Nephron progenitor cell (in vitro differentiated cells): ENCODE measurements at regions not wholly inside any gene's neighbourhood (a gene's known extent, or its start where the extent isn't known, plus 50 kb on each side); places are given as distances from the start of the nearest gene placed in this dataset.

Experiments
- DNase-seq: peaks from one replicate; pipeline ENCODE4 v3.0.0; 2021
- H3K27ac Mint-ChIP-seq: 2 replicates; pipeline ENCODE4 v1.8.0; 2021; ENCODE audit warnings: mild to moderate bottlenecking, moderate library complexity, mixed read lengths
- H3K27me3 Mint-ChIP-seq: 2 replicates; pipeline ENCODE4 v1.8.0; 2021; ENCODE audit warnings: mild to moderate bottlenecking, low read depth, mixed read lengths; ENCODE audit not compliant: poor library complexity
- H3K36me3 Mint-ChIP-seq: 2 replicates; pipeline ENCODE4 v1.8.0; 2021; ENCODE audit warnings: low read depth, mixed read lengths
- H3K4me1 Mint-ChIP-seq: 2 replicates; pipeline ENCODE4 v1.8.0; 2021; ENCODE audit warnings: mixed read lengths
- H3K4me3 Mint-ChIP-seq: 2 replicates; pipeline ENCODE4 v1.8.0; 2021; ENCODE audit warnings: mild to moderate bottlenecking, moderate library complexity, mixed read lengths
- H3K9me3 Mint-ChIP-seq: 2 replicates; pipeline ENCODE4 v1.8.0; 2021; ENCODE audit warnings: mild to moderate bottlenecking, moderate library complexity, mixed read lengths
- CTCF ChIP-seq: fragments of 200-600 bp; sonication (generic); IDR thresholded peaks from 2 replicates; pipeline ENCODE4 v1.5.0; 2021; ENCODE audit warnings: antibody characterized with exemption

GRCh38 chr15:88748651-88749050 is 54.6 kb upstream of the ACAN start:
- Mint-ChIP-seq H3K27ac (no peak overlapping the region), H3K4me1 (peaks cover 7% of the 10 kb centered on the region)

GRCh38 chr15:88749699-88750098 is 53.5 kb upstream of the ACAN start:
- H3K9me3 Mint-ChIP-seq, result no peaks in the 10 kb centered on the region
- H3K36me3 Mint-ChIP-seq, result no peaks in the 10 kb centered on the region
- peaks cover 7% of the 10 kb centered on the region for H3K4me1 Mint-ChIP-seq
- no peak for TF ChIP-seq CTCF
- H3K27me3 Mint-ChIP-seq, result peaks cover 9% of the 10 kb centered on the region
- no peak overlapping the region for H3K4me3 Mint-ChIP-seq
- no peak overlapping the region for H3K27ac Mint-ChIP-seq
- DNase-seq, result no peak

More at GRCh38 chr15:88748651-88749050, 54.6 kb upstream of the ACAN start:
- Mint-ChIP-seq H3K4me3 (no peak overlapping the region), H3K27me3 (peaks cover 16% of the 10 kb centered on the region), H3K36me3 (no peaks in the 10 kb centered on the region), H3K9me3 (no peaks in the 10 kb centered on the region)
- no peak for TF ChIP-seq CTCF
- no peak for DNase-seq

- H3K27me3 Mint-ChIP-seq, result peaks cover 11% of the 10 kb centered on the region
- no peaks in the 10 kb centered on the region for H3K9me3 Mint-ChIP-seq
- no peak for TF ChIP-seq CTCF
- no peaks in the 10 kb centered on the region for H3K36me3 Mint-ChIP-seq
- H3K4me1 Mint-ChIP-seq, result peaks cover 7% of the 10 kb centered on the region
- H3K4me3 Mint-ChIP-seq, result no peak overlapping the region
- no peak for DNase-seq
- no peak overlapping the region for H3K27ac Mint-ChIP-seq
Observed at GRCh38 chr15:88752501-88752900, 50.7 kb upstream of the ACAN start.

GRCh38 chr15:88752951-88753350 is 50.3 kb upstream of the ACAN start:
- no peak for DNase-seq
- no peaks in the 10 kb centered on the region for H3K9me3 Mint-ChIP-seq

More at GRCh38 chr15:88752951-88753350, 50.3 kb upstream of the ACAN start:
- Mint-ChIP-seq H3K4me3 (no peak overlapping the region), H3K36me3 (no peaks in the 10 kb centered on the region), H3K27me3 (peaks cover 14% of the 10 kb centered on the region), H3K27ac (no peak overlapping the region), H3K4me1 (peaks cover 7% of the 10 kb centered on the region)
- no peak for TF ChIP-seq CTCF
